ENCODE measurements at regions not wholly inside any gene's neighbourhood (a gene's known extent, or its start where the extent isn't known, plus 50 kb on each side); places are given as distances from the start of the nearest gene placed in this dataset.

GRCh38 chr13:80284290-80284689, 56.6 kb downstream of the SPRY2 start:
- no peak for DNase-seq (ENCODE audit: low read depth)

DNA sequence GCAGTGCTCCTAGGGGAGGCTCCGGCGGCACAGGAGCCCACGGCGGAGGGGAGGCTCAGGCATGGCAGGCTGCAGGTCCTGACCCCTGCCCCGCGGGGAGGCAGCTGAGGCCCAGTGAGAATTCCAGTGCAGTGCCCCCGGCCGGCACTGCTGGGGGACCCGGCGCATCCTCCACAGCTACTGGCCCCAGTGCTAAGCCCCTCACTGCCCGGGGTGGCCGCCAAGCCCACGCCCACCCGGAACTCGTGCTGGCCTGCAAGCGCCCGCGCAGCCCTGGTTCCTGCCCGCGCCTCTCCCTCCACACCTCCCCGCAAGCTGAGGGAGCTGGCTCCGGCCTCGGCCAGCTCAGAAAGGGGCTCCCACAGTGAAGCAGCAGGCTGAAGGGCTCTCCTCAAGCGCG, 62.2 kb downstream of the SPRY2 start:
- no peak for DNase-seq (ENCODE audit: low read depth)

DNA sequence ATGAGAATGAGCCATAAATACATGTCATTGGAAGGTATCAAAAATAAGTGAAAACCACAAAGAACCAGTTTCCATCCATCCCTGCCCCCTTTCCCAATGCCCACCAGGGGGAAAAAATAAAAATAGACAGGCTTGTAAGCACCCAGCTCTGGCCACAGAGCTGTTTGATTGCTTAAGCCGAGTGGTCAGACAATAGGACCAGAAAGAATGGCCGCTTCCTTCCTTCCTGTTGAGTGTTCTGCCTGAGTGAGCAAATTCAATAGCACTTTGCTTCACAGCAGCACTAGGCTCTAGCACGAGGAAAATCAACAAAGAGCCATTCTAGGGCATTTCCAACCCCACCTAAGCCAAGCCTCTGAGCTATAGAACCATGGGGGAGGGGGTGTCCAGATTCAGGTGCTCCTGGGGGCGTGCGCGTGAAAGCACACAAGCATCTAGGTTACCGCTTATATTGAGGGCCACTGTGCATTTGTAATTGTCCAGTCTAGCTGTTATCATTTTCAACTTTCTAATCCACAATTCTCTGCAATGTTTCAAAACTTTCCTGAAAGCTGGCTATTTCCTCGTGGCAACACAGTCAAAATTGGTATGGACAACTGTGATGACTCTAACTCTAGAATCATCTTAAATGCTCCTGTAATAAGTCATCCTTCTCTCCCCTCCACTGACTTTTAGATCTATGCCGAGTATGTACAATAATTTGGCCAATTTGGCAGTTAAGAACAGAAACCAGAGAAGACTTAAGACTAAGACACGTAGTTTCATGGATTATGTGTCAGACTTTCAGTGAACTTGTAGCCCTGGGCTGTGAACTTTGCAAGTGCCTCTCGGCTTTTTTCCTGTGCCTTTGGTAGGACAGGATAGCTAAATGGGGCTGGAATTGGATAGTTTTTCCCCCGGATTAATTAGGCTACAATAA, 64.3 kb downstream of the SPRY2 start:
- DNase-seq (ENCODE audit: low read depth): no peak

GRCh38 chr13:80274643-80275042, 66.3 kb downstream of the SPRY2 start:
- DNase-seq (ENCODE audit: low read depth): no peak

- no peak for DNase-seq (ENCODE audit: low read depth)
These were observed 67.2 kb downstream of the SPRY2 start for GRCh38 chr13:80273718-80274117.

- DNase-seq (ENCODE audit: low read depth): no peak
These were observed 75.6 kb downstream of the SPRY2 start for GRCh38 chr13:80265348-80265747.

DNA sequence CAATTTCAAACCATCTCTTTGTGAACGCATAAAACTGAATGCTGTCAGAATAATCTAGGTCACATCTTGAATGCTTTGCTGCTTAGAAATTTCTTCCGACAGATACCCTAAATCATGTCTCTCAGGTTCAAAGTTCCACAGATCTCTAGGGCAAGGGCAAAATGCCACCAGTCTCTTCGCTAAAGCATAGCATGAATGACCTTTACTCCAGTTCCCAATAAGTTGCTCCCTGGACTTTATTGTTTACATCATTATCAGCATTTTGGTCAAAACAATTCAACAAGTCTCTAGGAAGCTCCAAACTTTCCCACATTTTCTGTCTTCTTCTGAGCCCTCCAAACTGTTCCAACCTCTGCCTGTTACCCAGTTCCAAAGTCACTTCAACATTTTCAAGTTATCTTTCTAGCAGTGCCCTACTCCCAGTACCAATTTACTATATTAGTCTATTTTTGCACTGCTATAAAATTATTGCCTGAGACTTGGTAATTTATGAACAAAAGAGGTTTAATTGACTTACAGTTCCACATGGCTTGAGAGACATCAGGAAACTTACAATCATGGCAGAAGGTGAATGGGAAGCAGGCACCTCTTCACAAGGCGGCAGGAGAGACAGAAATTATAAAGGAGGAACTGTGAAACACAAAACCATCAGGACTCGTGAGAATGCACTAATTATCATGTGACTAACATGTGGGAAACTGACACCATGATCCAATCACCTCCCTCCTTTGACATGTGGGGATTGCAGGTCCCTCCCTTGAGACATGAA, 77.0 kb downstream of the SPRY2 start:
- DNase-seq (ENCODE audit: low read depth): no peak

GRCh38 chr13:80262051-80262695, 78.8 kb downstream of the SPRY2 start:
- no peak for DNase-seq (ENCODE audit: low read depth)

DNA sequence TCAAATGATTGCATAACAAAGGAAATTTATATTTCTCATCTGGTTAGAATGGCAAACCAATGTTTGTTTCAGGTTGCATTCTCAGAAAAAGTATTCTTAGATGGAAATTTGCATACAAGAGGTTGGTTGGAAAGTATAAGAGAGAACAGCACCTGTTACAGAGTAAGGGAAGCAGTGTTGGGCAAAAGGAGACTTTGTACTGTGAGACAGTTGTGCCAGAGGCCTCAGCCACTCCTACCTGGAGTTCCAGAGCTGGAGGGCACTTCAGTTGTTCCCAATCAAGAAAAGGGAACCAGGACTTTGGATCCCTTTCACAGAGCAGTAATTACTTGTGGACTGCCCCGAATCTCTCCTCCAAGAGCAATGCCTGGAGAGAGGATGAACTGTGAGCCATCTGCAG, 81.8 kb downstream of the SPRY2 start:
- no peak for DNase-seq (ENCODE audit: low read depth)

DNA sequence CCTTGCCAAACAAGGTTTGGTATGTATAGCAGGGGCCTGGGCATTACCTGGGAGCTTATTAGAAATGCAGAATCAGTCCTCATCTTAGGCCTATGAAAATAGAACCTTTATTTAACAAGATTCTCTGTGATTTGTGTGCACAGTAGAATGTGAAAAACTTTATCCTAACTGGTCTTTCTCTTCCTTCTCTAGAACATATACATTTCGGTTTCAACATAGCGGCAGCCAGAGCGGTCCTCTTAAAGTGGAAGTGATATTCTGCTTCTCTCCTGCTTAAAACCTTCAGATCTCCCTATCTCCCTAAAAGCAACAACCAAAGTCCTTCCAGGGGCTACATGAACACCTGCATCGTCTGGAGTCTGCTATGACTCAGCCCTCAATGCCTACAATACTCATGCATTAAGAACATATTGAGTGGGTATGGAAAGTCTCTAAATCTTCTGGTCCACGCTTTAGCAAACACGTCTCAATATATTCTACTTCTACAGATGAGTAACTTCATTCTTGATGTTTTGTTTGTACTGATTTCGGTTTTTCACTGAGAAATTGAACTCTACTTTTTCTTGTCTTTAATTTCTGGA, 84.5 kb downstream of the SPRY2 start:
- no peak for DNase-seq (ENCODE audit: low read depth)

GRCh38 chr13:80255946-80256345, 85.0 kb downstream of the SPRY2 start:
- DNase-seq (ENCODE audit: low read depth): no peak

DNA sequence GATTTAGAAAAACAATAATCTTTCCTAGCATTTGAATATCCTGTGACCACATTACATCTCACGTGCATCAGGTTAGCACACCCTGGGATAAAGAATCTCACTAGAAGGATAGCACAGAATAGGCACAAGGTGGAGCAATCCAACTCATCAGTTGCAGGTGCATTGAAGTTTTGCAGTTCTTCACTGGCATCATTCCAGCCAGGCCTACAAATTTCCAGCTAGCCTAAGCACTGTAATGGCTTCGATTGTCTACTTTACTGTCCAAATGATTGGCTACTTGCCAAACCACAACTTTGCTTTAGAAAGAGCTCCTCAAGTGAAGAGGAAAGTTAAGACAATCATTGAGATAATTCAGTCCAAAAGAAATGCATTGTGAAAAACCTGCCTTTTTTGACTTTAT, 89.5 kb downstream of the SPRY2 start:
- DNase-seq (ENCODE audit: low read depth): no peak

GRCh38 chr13:80250213-80250810, 90.6 kb downstream of the SPRY2 start:
- no peak for DNase-seq (ENCODE audit: low read depth)

- no peak for DNase-seq (ENCODE audit: low read depth)
These were observed 91.3 kb downstream of the SPRY2 start for GRCh38 chr13:80249516-80250212.

DNA sequence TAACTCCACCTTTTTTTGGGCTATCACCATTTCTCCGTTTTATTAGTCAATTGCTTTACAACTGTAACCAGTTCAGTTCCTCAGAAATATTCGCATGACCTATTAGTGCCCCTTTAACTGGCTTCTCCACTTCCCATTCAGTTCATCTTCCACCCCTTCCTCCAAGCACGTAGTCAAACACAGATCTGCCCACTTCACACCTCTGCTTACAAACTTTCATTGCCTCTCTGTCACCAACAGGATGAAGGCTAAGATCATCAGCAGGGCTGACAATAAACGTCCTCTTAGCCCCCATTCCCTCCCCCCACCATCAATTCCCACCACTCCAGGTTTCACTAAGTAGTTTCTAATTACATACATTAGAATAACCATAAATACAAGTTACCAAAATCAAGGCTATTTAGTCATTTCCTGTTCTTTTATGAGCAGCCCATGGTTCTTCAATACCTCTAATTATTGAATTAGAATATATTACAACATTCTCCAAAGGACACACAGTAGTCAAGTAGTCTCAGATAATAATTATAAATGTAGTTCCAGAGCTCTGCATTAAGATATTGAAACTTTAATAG, 95.7 kb downstream of the SPRY2 start:
- DNase-seq (ENCODE audit: low read depth): no peak

- no peak for DNase-seq (ENCODE audit: low read depth)
These were observed 96.4 kb downstream of the SPRY2 start for GRCh38 chr13:80244574-80244973.

- DNase-seq (ENCODE audit: low read depth): no peak
These were observed 98.0 kb downstream of the SPRY2 start for GRCh38 chr13:80242728-80243427.

DNA sequence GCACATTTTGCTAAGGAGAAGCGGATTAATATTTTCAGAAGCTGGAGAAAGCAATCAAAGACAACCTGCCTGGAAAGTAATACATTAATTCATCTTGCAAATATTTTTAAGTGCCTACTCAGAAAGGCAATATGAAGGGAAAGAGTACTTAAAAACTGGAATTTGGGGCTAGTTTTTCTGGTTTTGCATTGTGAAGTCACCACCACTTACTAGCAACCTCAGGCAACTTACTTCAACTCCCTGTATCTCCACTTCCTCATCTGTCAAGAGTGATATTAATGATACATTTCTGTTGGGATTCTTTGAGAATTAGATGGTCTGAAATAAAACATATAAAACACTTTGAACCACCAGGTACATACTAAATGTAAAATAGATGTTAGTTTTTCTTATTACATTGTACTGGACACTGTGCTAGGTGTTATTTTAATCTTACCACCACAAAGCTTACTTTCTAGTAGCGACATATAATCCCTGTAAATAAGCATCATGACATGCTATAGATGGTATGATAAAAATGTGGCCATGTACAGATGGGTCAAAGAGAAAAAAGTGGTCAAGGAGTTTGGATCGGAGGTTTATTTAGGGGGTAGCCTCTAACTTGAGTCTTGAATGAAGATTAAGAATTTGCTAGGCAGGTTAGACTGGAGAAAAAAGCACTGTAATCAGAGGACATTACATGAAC, 101.2 kb downstream of the SPRY2 start:
- DNase-seq (ENCODE audit: low read depth): no peak

- DNase-seq (ENCODE audit: low read depth): no peak
These were observed 101.8 kb downstream of the SPRY2 start for GRCh38 chr13:80239116-80239515.

DNA sequence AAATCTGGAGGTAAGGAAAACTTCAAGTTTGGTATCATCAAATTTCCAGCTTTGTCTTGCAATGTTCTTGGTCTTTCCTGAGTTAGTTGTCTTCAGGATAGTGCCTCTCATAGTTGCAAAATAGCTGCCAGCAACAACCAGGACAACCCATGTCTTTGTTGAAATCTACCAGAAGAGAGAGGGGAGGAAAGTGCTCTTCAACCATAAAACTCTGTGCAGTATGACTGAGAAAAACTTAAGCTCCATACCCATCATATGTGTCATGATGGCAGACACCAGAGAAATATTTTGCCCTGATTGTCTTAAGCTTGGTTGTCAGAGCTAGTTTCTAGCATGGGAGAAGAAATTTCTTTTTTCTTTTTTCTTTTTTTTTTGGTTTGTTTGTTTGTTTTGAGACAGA, 103.3 kb downstream of the SPRY2 start:
- no peak for DNase-seq (ENCODE audit: low read depth)

Data from stimulated activated CD8-positive, alpha-beta memory T cell treated with anti-CD3 and anti-CD28 coated beads, Interleukin-12 subunit alpha, Interleukin-12 subunit beta, amount 100 ng/mL, for 1 hour (primary cell).